ENCODE measurements at regions not wholly inside any gene's neighbourhood (a gene's known extent, or its start where the extent isn't known, plus 50 kb on each side); places are given as distances from the start of the nearest gene placed in this dataset.
"Not testable (repeated sequence)": the region's sequence is repeated elsewhere in the genome, so short reads cannot be mapped to it uniquely, and the experiment has no call there.

- TF ChIP-seq, protein P1, sequence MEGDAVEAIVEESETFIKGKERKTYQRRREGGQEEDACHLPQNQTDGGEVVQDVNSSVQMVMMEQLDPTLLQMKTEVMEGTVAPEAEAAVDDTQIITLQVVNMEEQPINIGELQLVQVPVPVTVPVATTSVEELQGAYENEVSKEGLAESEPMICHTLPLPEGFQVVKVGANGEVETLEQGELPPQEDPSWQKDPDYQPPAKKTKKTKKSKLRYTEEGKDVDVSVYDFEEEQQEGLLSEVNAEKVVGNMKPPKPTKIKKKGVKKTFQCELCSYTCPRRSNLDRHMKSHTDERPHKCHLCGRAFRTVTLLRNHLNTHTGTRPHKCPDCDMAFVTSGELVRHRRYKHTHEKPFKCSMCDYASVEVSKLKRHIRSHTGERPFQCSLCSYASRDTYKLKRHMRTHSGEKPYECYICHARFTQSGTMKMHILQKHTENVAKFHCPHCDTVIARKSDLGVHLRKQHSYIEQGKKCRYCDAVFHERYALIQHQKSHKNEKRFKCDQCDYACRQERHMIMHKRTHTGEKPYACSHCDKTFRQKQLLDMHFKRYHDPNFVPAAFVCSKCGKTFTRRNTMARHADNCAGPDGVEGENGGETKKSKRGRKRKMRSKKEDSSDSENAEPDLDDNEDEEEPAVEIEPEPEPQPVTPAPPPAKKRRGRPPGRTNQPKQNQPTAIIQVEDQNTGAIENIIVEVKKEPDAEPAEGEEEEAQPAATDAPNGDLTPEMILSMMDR (IDR thresholded peaks at IDR 0.05; ENCODE audit: control insufficient read depth, extremely low read depth, insufficient read depth), result no peak
- H3K4me3 ChIP-seq (ENCODE audit: low read depth, low read length), result no peak overlapping the region
- DNase-seq (ENCODE audit: low read depth), result no peak
These were observed 111.3 kb downstream of the OR2B2 start for GRCh38 chr6:27800731-27801373.

- DNase-seq (ENCODE audit: low read depth), result no peak
- no peak overlapping the region for H3K4me3 ChIP-seq (ENCODE audit: low read depth, low read length)
- TF ChIP-seq, protein P1 (IDR thresholded peaks at IDR 0.05; ENCODE audit: control insufficient read depth, extremely low read depth, insufficient read depth), result no peak
These were observed 114.2 kb downstream of the OR2B2 start for GRCh38 chr6:27797960-27798359.

DNA sequence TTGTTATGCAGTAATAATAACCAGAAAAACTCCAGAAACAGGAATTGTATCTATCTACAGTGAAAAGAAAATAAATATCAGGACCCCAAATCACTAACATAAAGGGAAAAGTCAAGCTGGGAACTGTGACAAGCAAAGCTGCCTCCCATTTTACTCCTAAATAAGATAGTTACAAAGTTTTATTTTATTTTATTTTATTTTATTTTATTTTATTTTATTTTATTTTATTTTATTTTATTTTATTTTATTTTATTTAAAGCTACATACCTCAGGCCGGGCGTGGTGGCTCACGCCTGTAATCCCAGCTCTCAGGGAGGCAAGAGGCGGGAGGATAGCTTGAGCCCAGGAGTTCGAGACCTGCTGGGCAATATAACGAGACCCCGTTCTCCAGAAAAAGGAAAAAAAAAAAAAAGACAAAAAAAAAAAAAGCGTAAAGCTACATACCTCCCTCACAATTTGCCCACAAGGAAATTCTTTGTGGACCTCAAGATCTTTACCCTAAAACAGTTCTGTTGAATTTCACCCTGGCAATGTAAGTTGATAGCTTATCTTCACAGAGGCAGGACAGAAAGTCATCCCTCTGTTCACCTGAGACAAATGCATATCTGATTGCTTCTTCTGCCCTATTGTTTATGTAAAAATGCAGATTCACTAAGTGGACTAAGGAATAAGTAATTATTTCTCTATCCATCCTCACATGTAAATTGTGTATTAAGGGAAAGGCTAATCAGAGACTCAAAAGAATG, 115.3 kb downstream of the OR2B2 start:
- not testable (repeated sequence) for H3K4me3 ChIP-seq (ENCODE audit: low read depth, low read length); DNase-seq (ENCODE audit: low read depth)

- no peak overlapping the region for H3K4me3 ChIP-seq (ENCODE audit: low read depth, low read length)
- TF ChIP-seq, protein P1 (IDR thresholded peaks at IDR 0.05; ENCODE audit: control insufficient read depth, extremely low read depth, insufficient read depth), result peak; percentile 69
- peak; percentile 75 for DNase-seq (ENCODE audit: low read depth)
These were observed 116.3 kb downstream of the OR2B2 start for GRCh38 chr6:27795697-27796494.

DNA sequence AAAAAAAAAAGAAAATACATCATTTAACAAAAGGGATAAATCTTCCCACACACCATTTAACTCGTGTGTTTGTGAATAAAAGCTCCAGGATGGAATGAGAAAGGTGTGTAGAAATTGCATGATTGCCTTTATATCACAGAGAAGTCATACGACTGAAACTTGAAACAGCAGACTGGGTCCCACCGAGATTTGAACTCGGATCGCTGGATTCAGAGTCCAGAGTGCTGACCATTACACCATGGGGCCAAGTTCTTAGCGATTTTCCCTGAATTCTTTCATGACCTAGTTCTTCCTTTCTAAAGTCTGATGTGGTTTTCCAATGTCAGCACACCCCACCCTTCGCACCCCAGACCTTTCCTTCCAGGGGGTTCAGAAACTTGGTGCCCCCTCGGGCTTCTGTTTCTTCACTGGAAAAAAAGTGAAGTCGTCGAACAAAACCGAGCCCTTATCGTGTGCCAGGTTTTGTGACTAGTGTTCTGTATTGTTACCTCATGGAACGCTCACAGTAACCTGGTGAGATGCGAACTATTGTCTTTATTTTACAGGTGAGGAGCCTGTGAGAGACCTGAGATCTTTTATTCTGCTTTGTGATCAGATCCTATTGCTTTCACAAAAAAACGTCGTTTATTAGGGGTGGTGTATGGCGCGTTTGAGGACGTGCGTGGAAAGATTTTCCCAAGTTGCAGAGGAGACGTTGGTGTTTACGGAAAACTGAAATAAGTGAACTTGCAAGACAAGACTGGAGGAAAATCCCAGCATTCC, 120.8 kb downstream of the OR2B2 start:
- H3K4me3 ChIP-seq (ENCODE audit: low read depth, low read length), result peak overlapping the region; percentile 82
- peak; percentile 67 for DNase-seq (ENCODE audit: low read depth)
- TF ChIP-seq, protein P1 (IDR thresholded peaks at IDR 0.05; ENCODE audit: control insufficient read depth, extremely low read depth, insufficient read depth), result no peak

DNA sequence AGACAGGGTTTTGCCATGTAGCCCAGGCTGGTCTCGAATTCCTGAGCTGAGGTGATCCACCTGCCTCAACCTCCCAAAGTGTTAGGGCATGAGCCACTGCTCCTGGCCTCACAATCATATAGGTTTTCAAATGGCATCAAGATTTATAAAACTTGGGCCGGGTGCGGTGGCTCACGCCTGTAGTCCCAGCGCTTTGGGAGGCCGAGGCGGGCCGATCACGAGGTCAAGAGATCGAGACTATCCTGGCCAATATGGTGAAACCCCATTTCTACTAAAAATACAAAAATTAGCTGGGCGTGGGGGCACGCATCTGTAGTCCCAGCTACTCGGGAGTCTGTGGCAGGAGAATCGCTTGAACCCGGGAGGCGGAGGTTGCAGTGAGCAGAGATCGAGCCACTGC, 123.8 kb downstream of the OR2B2 start:
- not testable (repeated sequence) for H3K4me3 ChIP-seq (ENCODE audit: low read depth, low read length); DNase-seq (ENCODE audit: low read depth)

GRCh38 chr6:27786048-27786447, 126.1 kb downstream of the OR2B2 start:
- DNase-seq (ENCODE audit: low read depth), result no peak
- H3K4me3 ChIP-seq (ENCODE audit: low read depth, low read length), result no peak overlapping the region
- TF ChIP-seq, protein P1 (IDR thresholded peaks at IDR 0.05; ENCODE audit: control insufficient read depth, extremely low read depth, insufficient read depth), result no peak
